GM12873 (cell line): ENCODE measurements at regions not wholly inside any gene's neighbourhood (a gene's known extent, or its start where the extent isn't known, plus 50 kb on each side); places are given as distances from the start of the nearest gene placed in this dataset.

Experiments
- CTCF ChIP-seq: IDR thresholded peaks from 2 replicates; pipeline ENCODE4 v1.5.1; 2012; ENCODE audit warnings: low read depth, mild to moderate bottlenecking, moderate library complexity, low read length, control low read depth; ENCODE audit not compliant: insufficient read depth; ENCODE audit errors: missing control alignments

GRCh38 chr3:135558150-135558783 is 407.3 kb upstream of the PPP2R3A start:
- TF ChIP-seq CTCF: no peak

- TF ChIP-seq CTCF: no peak
Measured at GRCh38 chr3:135558906-135559305, 406.6 kb upstream of the PPP2R3A start.

GRCh38 chr3:135559802-135560201 is 405.7 kb upstream of the PPP2R3A start:
- TF ChIP-seq CTCF: no peak

- no peak for TF ChIP-seq CTCF
Measured at GRCh38 chr3:135560847-135561246, 404.7 kb upstream of the PPP2R3A start.

GRCh38 chr3:135564696-135565095 is 400.8 kb upstream of the PPP2R3A start:
- TF ChIP-seq CTCF: no peak

- TF ChIP-seq CTCF: no peak
Measured at GRCh38 chr3:135565546-135565945, 400.0 kb upstream of the PPP2R3A start.

- no peak for TF ChIP-seq CTCF
Measured at GRCh38 chr3:135567223-135567622, 398.3 kb upstream of the PPP2R3A start.
